ENCODE measurements at regions not wholly inside any gene's neighbourhood (a gene's known extent, or its start where the extent isn't known, plus 50 kb on each side); places are given as distances from the start of the nearest gene placed in this dataset.

GRCh38 chr2:201978333-201978732 is 55.3 kb upstream of the FZD7 start:
- no TSS peak for BruUV-seq (replicated peaks)
- H3K36me3 Mint-ChIP-seq (ENCODE audit: insufficient read depth, unreplicated experiment): no peaks in the 10 kb centered on the region

GRCh38 chr2:201978986-201979385 is 54.7 kb upstream of the FZD7 start:
- no peaks in the 10 kb centered on the region for H3K9me3 Mint-ChIP-seq (ENCODE audit: low read depth, unreplicated experiment)
- no peak overlapping the region for H3K4me3 Mint-ChIP-seq (ENCODE audit: low read depth, unreplicated experiment)
- CTCF ChIA-PET: no interaction called here
- no peaks in the 10 kb centered on the region for H3K4me1 Mint-ChIP-seq (ENCODE audit: low read depth, unreplicated experiment)
- TF ChIP-seq CTCF (IDR thresholded peaks at IDR 0.05; ENCODE audit: unreplicated experiment): no peak
- intact Hi-C loops (cut with micrococcal nuclease; ENCODE audit: unreplicated experiment): no loop called here
- H3K27me3 Mint-ChIP-seq (ENCODE audit: unreplicated experiment): no peaks in the 10 kb centered on the region
- no peak overlapping the region for H3K27ac Mint-ChIP-seq (ENCODE audit: unreplicated experiment)
- no peak for DNase-seq
- BruUV-seq (replicated peaks): no TSS peak
- H3K36me3 Mint-ChIP-seq (ENCODE audit: insufficient read depth, unreplicated experiment): no peaks in the 10 kb centered on the region

More at GRCh38 chr2:201978333-201978732, 55.3 kb upstream of the FZD7 start:
- DNase-seq: no peak
- H3K4me3 Mint-ChIP-seq (ENCODE audit: low read depth, unreplicated experiment): no peak overlapping the region
- H3K9me3 Mint-ChIP-seq (ENCODE audit: low read depth, unreplicated experiment): no peaks in the 10 kb centered on the region
- H3K27me3 Mint-ChIP-seq (ENCODE audit: unreplicated experiment): no peaks in the 10 kb centered on the region
- no peak overlapping the region for H3K27ac Mint-ChIP-seq (ENCODE audit: unreplicated experiment)
- no peaks in the 10 kb centered on the region for H3K4me1 Mint-ChIP-seq (ENCODE audit: low read depth, unreplicated experiment)
- CTCF ChIA-PET: no interaction called here
- intact Hi-C loops (cut with micrococcal nuclease; ENCODE audit: unreplicated experiment): no loop called here
- TF ChIP-seq CTCF (IDR thresholded peaks at IDR 0.05; ENCODE audit: unreplicated experiment): no peak

GRCh38 chr2:201980389-201980821 is 53.2 kb upstream of the FZD7 start:
- Mint-ChIP-seq H3K27ac (ENCODE audit: unreplicated experiment) (no peak overlapping the region), H3K36me3 (ENCODE audit: insufficient read depth, unreplicated experiment) (no peaks in the 10 kb centered on the region), H3K4me1 (ENCODE audit: low read depth, unreplicated experiment) (no peaks in the 10 kb centered on the region), H3K27me3 (ENCODE audit: unreplicated experiment) (no peaks in the 10 kb centered on the region), H3K4me3 (ENCODE audit: low read depth, unreplicated experiment) (no peak overlapping the region), H3K9me3 (ENCODE audit: low read depth, unreplicated experiment) (no peaks in the 10 kb centered on the region)
- TF ChIP-seq CTCF (IDR thresholded peaks at IDR 0.05; ENCODE audit: unreplicated experiment): no peak
- BruUV-seq (replicated peaks): no TSS peak
- intact Hi-C loops (cut with micrococcal nuclease; ENCODE audit: unreplicated experiment): no loop called here
- CTCF ChIA-PET: no interaction called here
- no peak for DNase-seq

GRCh38 chr2:201980946-201981345 is 52.7 kb upstream of the FZD7 start:
- no peak for TF ChIP-seq CTCF (IDR thresholded peaks at IDR 0.05; ENCODE audit: unreplicated experiment)
- Mint-ChIP-seq H3K9me3 (ENCODE audit: low read depth, unreplicated experiment) (no peaks in the 10 kb centered on the region), H3K4me1 (ENCODE audit: low read depth, unreplicated experiment) (peaks cover under 1% of the 10 kb centered on the region), H3K27ac (ENCODE audit: unreplicated experiment) (no peak overlapping the region), H3K36me3 (ENCODE audit: insufficient read depth, unreplicated experiment) (no peaks in the 10 kb centered on the region), H3K4me3 (ENCODE audit: low read depth, unreplicated experiment) (no peak overlapping the region), H3K27me3 (ENCODE audit: unreplicated experiment) (no peaks in the 10 kb centered on the region)
- no TSS peak for BruUV-seq (replicated peaks)
- intact Hi-C loops (cut with micrococcal nuclease; ENCODE audit: unreplicated experiment): no loop called here
- no peak for DNase-seq
- CTCF ChIA-PET: no interaction called here

GRCh38 chr2:201983174-201983573 is 50.5 kb upstream of the FZD7 start:
- no TSS peak for BruUV-seq (replicated peaks)
- CTCF ChIA-PET: no interaction called here
- Mint-ChIP-seq H3K27me3 (ENCODE audit: unreplicated experiment) (no peaks in the 10 kb centered on the region), H3K27ac (ENCODE audit: unreplicated experiment) (no peak overlapping the region), H3K4me3 (ENCODE audit: low read depth, unreplicated experiment) (no peak overlapping the region), H3K4me1 (ENCODE audit: low read depth, unreplicated experiment) (peaks cover 6% of the 10 kb centered on the region), H3K9me3 (ENCODE audit: low read depth, unreplicated experiment) (no peaks in the 10 kb centered on the region), H3K36me3 (ENCODE audit: insufficient read depth, unreplicated experiment) (no peaks in the 10 kb centered on the region)
- intact Hi-C loops (cut with micrococcal nuclease; ENCODE audit: unreplicated experiment): no loop called here
- no peak for DNase-seq
- no peak for TF ChIP-seq CTCF (IDR thresholded peaks at IDR 0.05; ENCODE audit: unreplicated experiment)

Data from Calu3 (cell line).